CD4-positive, alpha-beta T cell treated with Interleukin-12 subunit alpha and Interleukin-12 subunit beta, for 1 hour (primary cell): ENCODE measurements at regions not wholly inside any gene's neighbourhood (a gene's known extent, or its start where the extent isn't known, plus 50 kb on each side); places are given as distances from the start of the nearest gene placed in this dataset.

ENCODE experiments used
- DNase-seq: peaks from one replicate; pipeline ENCODE4 v3.0.0-alpha.2; 2020

DNA sequence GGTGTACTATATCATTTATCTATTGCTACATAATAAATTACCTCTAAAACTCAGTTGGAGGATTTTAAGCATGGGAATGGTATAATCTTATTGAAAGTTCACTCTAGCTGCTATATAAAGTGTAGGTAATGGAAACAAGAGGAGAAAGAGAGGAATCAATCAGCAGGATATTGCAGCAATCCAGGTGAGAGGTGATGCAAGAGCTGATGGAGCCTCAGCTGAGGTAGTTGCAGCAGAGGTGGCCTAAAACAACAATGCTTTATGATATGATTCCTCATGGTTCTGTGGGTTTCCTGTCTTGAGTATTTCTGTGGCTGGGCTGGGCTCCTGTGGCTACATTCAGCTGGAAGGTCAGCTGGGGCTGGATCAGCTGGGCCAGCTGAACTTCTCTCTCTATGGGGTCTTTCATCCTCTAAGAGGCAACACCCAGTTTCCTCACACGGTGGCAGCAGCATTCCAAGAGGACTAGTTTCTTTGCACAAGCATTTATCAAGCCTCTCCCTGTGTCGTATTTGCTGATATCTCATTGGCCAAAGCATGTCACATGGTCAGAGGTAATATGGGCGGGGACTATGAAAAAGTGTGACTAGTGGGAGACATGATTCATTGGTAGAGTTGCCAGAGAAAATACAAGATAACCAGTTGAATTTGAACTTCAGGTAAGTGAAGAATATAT lies 135.4 kb upstream of the LARGE1 start:
- DNase-seq = no peak

DNA sequence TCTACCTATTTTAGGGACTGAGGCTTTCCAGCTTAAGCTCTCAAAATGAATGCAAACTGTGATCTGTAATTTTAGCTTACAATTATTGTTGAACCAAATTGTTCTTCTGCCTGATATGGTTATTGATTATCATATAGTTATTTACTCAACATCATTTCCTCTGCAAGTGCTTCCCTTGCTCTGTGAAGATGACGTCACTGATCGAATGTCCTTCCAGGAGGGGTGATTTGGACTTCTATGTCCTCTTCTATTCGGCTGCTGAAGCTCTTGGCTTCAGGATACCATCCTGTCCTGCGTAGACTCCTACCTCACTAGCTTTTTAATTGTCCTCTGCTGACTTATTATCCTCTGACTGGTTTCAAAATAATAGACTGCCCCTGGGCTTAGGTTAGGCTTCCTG lies 137.4 kb upstream of the LARGE1 start:
- DNase-seq = no peak

DNA sequence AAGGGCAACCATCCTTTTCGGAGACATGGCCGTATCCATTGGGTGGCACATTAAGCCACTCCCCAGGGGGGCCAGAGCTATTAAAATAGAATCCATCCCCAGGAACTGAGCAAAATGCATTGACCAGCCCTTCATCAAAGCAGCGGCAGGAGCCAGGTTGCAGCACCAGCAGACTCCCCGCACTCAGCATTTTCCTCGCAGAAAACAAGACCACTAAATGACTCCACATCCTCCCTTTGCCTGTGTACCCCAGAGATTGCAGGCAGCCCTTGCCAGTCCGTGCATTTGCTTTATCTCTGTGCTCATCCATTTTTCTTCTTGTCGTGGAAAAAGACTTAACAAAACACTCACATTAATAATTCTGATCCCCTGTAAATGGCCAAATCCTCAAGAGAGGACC lies 144.4 kb upstream of the LARGE1 start:
- no peak for DNase-seq

GRCh38 chr22:34067031-34067430 lies 146.8 kb upstream of the LARGE1 start:
- DNase-seq = no peak

DNA sequence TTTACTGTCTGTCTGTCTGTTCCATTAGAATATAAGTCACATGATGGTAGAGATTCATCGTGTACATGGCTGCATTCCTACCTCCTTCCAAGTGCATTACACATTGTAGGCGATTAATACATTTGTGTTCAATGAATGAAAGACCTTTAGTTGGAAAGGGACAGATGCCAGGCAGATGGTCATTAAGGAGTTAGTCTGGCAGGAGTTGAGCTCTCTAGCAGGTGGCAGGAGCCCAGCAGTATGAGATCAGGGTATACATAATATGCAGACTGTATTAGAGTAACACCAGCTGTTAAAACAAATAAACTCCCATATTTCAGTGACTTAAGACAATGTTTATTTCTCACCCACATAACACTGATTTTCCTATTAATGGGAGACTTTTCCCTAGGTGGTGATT lies 147.7 kb upstream of the LARGE1 start:
- no peak for DNase-seq

DNA sequence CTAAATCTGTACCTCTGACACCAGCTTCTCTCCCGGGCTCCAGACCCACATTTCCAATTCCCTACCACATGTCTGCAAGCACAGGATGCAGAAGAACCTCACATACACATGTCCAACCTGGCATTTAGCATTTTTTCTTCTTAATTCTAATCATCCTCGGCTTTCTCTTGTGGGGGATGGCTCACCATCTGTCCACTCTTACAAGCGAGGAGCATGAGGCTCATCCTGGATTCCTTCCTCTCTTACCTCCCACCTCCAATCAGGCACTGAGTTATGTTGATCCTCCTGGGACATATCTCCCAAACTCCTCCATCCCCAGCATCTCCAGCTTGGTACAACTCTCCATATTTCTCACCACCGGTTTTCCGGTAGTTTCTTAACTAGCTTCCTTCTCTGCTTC lies 149.8 kb upstream of the LARGE1 start:
- no peak for DNase-seq

DNA sequence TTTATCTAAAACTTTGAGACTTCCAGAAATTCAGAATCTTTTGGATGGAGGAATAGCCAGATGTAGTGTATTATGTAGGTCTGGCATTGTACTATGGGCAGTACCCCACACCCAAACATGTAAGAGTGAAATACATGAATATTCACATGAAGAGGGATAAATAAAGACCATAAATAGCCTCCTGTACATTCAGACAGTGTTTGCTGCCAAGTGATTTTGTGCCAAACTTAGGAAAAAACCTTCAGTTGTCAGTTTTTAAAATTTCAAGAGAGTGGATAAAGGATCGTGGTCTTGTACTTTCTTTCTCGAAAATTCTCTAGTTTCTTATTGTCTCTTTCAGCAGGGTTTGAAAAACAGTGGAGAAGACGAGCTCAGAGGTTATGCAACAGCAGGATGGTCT lies 150.3 kb upstream of the LARGE1 start:
- DNase-seq = no peak

- DNase-seq = no peak
Measured at GRCh38 chr22:34072585-34072984, 152.3 kb upstream of the LARGE1 start.

DNA sequence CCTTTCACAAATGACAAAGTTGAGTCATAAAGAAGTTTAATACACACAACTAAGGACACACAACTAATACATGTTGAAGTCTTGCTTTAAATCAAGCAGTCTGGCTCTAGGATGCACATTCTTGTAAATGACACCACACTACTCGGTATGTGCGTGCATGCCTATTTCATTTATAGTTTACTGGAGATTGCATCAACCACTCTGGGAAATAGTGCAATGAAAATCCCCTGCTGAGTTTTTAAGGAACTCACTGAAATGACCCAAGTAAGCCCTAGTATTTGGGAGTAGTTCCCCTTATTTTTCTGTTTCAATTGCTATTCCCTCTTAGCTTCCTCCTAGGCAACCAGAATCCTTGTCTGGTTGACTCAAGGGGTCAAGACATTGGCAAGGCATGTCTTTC lies 160.2 kb upstream of the LARGE1 start:
- no peak for DNase-seq

DNA sequence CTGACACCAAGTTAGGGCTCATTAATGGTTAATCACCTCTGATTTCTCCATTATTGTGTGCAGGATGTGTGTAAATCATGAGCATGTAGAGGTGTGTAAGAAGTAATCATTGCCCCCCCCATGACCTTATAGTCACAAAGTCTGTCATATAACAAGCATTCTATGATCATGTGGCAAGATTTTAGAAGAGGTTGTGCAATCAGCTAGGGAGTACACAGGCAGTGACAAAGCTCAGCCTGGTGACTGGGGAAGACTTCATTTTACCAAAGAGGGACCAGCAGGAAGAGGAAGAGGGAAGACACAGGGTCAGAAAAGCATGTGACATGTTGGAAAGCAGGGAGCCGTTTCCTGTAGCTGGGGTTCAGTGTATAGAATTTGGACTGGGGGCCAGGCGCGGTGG lies 176.5 kb upstream of the LARGE1 start:
- no peak for DNase-seq

GRCh38 chr22:34099278-34099677 lies 179.0 kb upstream of the LARGE1 start:
- DNase-seq = no peak

DNA sequence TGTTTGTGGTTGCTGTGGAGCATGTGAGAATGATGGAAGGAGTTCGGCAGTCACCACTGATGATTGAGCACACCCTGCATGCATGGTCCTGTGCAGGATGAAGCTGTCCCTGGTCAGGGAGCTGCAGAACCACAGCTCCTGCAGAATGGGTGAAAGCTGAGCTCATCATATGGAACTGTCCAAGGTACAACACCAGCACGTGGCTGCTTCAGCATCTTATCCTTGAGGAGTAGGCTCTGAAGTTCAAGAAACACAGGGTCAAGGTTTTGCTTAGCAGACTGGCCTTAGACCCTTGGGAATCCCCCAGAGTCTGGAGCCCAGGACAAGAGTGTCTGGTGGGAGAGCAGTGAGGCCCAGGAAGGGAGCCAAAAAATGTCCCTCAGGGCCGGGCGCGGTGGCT lies 182.4 kb upstream of the LARGE1 start:
- DNase-seq = no peak

- DNase-seq = peak; percentile 8
Measured at GRCh38 chr22:34105461-34106062, 185.3 kb upstream of the LARGE1 start.

GRCh38 chr22:34108168-34108567 lies 187.9 kb upstream of the LARGE1 start:
- no peak for DNase-seq

DNA sequence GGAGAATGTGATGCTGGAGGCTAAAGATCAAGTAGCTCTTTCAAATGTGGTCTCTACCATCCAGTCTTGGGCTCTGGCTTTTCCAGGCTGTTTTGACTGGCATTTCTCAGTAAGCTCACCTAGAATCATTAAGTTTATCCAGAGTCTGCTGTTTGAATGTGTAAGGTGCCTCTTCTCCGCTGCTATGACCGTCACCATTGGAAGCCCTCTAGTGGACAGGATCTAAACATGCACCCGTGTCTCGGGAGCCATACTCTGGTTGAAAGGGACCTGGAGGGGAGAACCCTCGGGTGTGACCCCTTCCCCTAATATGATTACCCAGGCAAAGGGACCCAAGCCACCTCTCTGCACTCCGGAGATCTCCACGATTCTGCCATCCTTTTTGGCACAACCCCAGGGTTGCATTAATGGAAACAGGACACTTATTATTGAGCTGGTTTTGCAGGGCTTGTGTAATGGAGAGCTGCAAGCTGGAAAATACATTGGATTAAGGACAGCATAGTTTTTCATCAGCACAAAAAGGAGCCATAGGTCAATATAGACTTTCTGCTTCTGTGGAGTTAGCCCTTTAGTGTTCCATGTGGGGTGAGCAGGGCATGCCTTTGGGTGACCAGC lies 191.0 kb upstream of the LARGE1 start:
- DNase-seq = peak; percentile 2

GRCh38 chr22:34113381-34113780 lies 193.1 kb upstream of the LARGE1 start:
- DNase-seq = no peak

- no peak for DNase-seq
Measured at GRCh38 chr22:34114406-34114805, 194.1 kb upstream of the LARGE1 start.

GRCh38 chr22:34115722-34116121 lies 195.4 kb upstream of the LARGE1 start:
- DNase-seq = no peak

- DNase-seq = no peak
Measured at GRCh38 chr22:34116126-34116525, 195.8 kb upstream of the LARGE1 start.

DNA sequence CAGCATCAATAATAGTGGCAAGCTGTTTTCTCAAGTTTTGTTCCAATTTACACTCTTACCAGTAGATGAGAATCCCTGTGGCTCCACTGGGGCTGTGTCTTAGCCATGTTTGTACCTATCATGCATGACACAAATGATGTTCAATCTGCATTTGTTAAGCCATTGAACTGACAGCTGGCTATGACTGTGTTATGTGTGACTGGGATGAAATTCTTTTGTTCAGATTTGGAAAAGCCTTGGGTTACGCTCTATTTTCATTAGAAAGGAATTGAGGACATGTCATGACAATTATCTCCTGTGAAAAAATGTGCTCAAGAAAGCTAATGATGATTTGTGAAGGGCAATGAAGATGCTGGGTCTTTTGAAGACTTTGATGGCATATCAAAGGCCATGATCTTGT lies 201.8 kb upstream of the LARGE1 start:
- DNase-seq = no peak

GRCh38 chr22:34129691-34130486 lies 209.6 kb upstream of the LARGE1 start:
- no peak for DNase-seq

GRCh38 chr22:34135749-34136148 lies 215.5 kb upstream of the LARGE1 start:
- DNase-seq = no peak

DNA sequence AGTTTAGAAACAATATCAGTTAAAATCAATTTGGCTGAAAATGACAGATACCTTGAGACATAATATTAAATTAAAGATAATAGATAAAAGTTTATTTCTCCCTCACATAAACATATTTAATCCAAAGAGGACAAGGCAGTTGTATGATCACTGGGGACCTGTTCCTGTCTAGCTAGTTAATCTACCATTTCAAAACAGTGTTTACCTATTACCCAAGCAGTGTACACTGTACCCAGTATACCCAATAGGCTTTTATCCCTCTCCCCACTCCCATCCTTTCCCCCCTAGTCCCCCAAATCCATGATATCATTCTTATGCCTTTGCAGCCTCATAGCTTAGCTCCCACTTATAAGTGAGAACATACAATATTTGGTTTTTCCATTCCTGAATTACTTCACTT lies 229.7 kb upstream of the LARGE1 start:
- DNase-seq = no peak

GRCh38 chr22:34159491-34159890 lies 239.2 kb upstream of the LARGE1 start:
- DNase-seq = no peak
